ENCODE measurements at regions not wholly inside any gene's neighbourhood (a gene's known extent, or its start where the extent isn't known, plus 50 kb on each side); places are given as distances from the start of the nearest gene placed in this dataset.

GRCh38 chr2:81835321-81836000 lies 1530.9 kb upstream of the LRRTM1 start:
- Histone ChIP-seq H3K27me3 (no peaks in the 10 kb centered on the region), H3K36me3 (no peaks in the 10 kb centered on the region), H3K4me3 (no peak overlapping the region), H3K9me3 (peaks cover 7% of the 10 kb centered on the region), H3K4me1 (no peaks in the 10 kb centered on the region), H3K27ac (no peak overlapping the region)
- TF ChIP-seq CTCF (IDR thresholded peaks at IDR 0.05) (no peak), POLR2AphosphoS5 (IDR thresholded peaks at IDR 0.05) (no peak), EP300 (IDR thresholded peaks at IDR 0.05) (no peak), POLR2A (IDR thresholded peaks at IDR 0.05) (no peak)
- DNase-seq (ENCODE audit: low spot score in 2 of 2): no peak
- WGBS: 89% methylated on average over 2 of the region's 2 CpGs

GRCh38 chr2:81786811-81787210 lies 1482.3 kb upstream of the LRRTM1 start:
- no peak for TF ChIP-seq EP300 (IDR thresholded peaks at IDR 0.05)
- no peaks in the 10 kb centered on the region for H3K4me1 ChIP-seq
- H3K27ac ChIP-seq: no peak overlapping the region
- H3K4me3 ChIP-seq: no peak overlapping the region
- DNase-seq (ENCODE audit: low spot score in 2 of 2): no peak
- no peaks in the 10 kb centered on the region for H3K27me3 ChIP-seq
- H3K9me3 ChIP-seq: peaks cover 3% of the 10 kb centered on the region
- 76% methylated on average over 3 of the region's 3 CpGs for WGBS
- no peaks in the 10 kb centered on the region for H3K36me3 ChIP-seq

- WGBS: 50% methylated on average over 5 of the region's 5 CpGs
Observed at GRCh38 chr2:81767187-81767912, 1462.8 kb upstream of the LRRTM1 start.

GRCh38 chr2:81747481-81748070 lies 1443.0 kb upstream of the LRRTM1 start:
- Histone ChIP-seq H3K4me3 (no peak overlapping the region), H3K27me3 (no peaks in the 10 kb centered on the region), H3K4me1 (no peaks in the 10 kb centered on the region), H3K27ac (no peak overlapping the region), H3K36me3 (no peaks in the 10 kb centered on the region), H3K9me3 (peaks cover 3% of the 10 kb centered on the region)
- no peak for DNase-seq (ENCODE audit: low spot score in 2 of 2)
- TF ChIP-seq EP300 (IDR thresholded peaks at IDR 0.05): no peak
- no peak for TF ChIP-seq POLR2A (IDR thresholded peaks at IDR 0.05)
- no peak for TF ChIP-seq CTCF (IDR thresholded peaks at IDR 0.05)
- no peak for TF ChIP-seq POLR2AphosphoS5 (IDR thresholded peaks at IDR 0.05)
- 81% methylated on average over 2 of the region's 2 CpGs for WGBS

More at GRCh38 chr2:81767187-81767912, 1462.8 kb upstream of the LRRTM1 start:
- Histone ChIP-seq H3K4me3 (no peak overlapping the region), H3K9me3 (no peaks in the 10 kb centered on the region), H3K4me1 (no peaks in the 10 kb centered on the region), H3K36me3 (no peaks in the 10 kb centered on the region), H3K27me3 (no peaks in the 10 kb centered on the region), H3K27ac (no peak overlapping the region)
- TF ChIP-seq POLR2A (IDR thresholded peaks at IDR 0.05) (no peak), EP300 (IDR thresholded peaks at IDR 0.05) (no peak), POLR2AphosphoS5 (IDR thresholded peaks at IDR 0.05) (no peak), CTCF (IDR thresholded peaks at IDR 0.05) (no peak)
- no peak for DNase-seq (ENCODE audit: low spot score in 2 of 2)

GRCh38 chr2:81739966-81740365 lies 1435.4 kb upstream of the LRRTM1 start:
- H3K27ac ChIP-seq: no peak overlapping the region
- no peaks in the 10 kb centered on the region for H3K36me3 ChIP-seq
- no peak for TF ChIP-seq POLR2AphosphoS5 (IDR thresholded peaks at IDR 0.05)
- TF ChIP-seq POLR2A (IDR thresholded peaks at IDR 0.05): no peak
- TF ChIP-seq EP300 (IDR thresholded peaks at IDR 0.05): no peak
- TF ChIP-seq CTCF (IDR thresholded peaks at IDR 0.05): no peak
- H3K27me3 ChIP-seq: no peaks in the 10 kb centered on the region
- WGBS: 69% methylated on average over 6 of the region's 6 CpGs
- peaks cover 7% of the 10 kb centered on the region for H3K9me3 ChIP-seq
- H3K4me3 ChIP-seq: no peak overlapping the region
- no peaks in the 10 kb centered on the region for H3K4me1 ChIP-seq
- DNase-seq (ENCODE audit: low spot score in 2 of 2): no peak
